NB4 (cell line): ENCODE measurements at regions not wholly inside any gene's neighbourhood (a gene's known extent, or its start where the extent isn't known, plus 50 kb on each side); places are given as distances from the start of the nearest gene placed in this dataset.

Experiments
- DNase-seq: peaks from one replicate; pipeline ENCODE4 v3.0.0; 2010; ENCODE audit warnings: low read depth
- H3K4me3 ChIP-seq: one replicate; pipeline ENCODE4 v1.5.1; 2011; ENCODE audit warnings: mild to moderate bottlenecking, low read depth, low read length, moderate library complexity
- CTCF ChIP-seq: IDR thresholded peaks from one replicate; pipeline ENCODE4 v1.5.1; 2012; ENCODE audit warnings: low read depth, low read length
- MAX ChIP-seq: IDR thresholded peaks from 2 replicates; pipeline ENCODE4 v1.6.1; 2011; ENCODE audit warnings: low read depth, low read length
- MYC ChIP-seq: IDR thresholded peaks from 2 replicates; pipeline ENCODE4 v1.6.1; 2011; ENCODE audit warnings: low read depth, low read length
- POLR2A ChIP-seq: IDR thresholded peaks from 2 replicates; pipeline ENCODE4 v1.6.1; 2011; ENCODE audit warnings: mild to moderate bottlenecking; ENCODE audit not compliant: insufficient read length; ENCODE audit errors: extremely low read depth

GRCh38 chr2:59428940-59429339 is 1124.5 kb downstream of the BCL11A start:
- no peak overlapping the region for H3K4me3 ChIP-seq
- no peak for DNase-seq
- TF ChIP-seq MYC: no peak
- no peak for TF ChIP-seq CTCF
- no peak for TF ChIP-seq POLR2A
- no peak for TF ChIP-seq MAX

- TF ChIP-seq POLR2A: no peak
- TF ChIP-seq CTCF: no peak
- no peak for TF ChIP-seq MYC
- no peak for TF ChIP-seq MAX
- no peak for DNase-seq
- H3K4me3 ChIP-seq: no peak overlapping the region
Measured at GRCh38 chr2:59427980-59428379, 1125.5 kb downstream of the BCL11A start.

- DNase-seq: no peak
- TF ChIP-seq POLR2A (no peak), MAX (no peak), MYC (no peak), CTCF (no peak)
- no peak overlapping the region for H3K4me3 ChIP-seq
Measured at GRCh38 chr2:59425247-59425646, 1128.2 kb downstream of the BCL11A start.

GRCh38 chr2:59413751-59414570 is 1139.5 kb downstream of the BCL11A start:
- TF ChIP-seq MYC: no peak
- no peak for TF ChIP-seq MAX
- TF ChIP-seq CTCF: no peak
- TF ChIP-seq POLR2A: no peak
- no peak overlapping the region for H3K4me3 ChIP-seq
- no peak for DNase-seq

GRCh38 chr2:59399126-59399525 is 1154.3 kb downstream of the BCL11A start:
- no peak for TF ChIP-seq MAX
- no peak for TF ChIP-seq POLR2A
- TF ChIP-seq MYC: no peak
- TF ChIP-seq CTCF: no peak
- DNase-seq: no peak
- no peak overlapping the region for H3K4me3 ChIP-seq

GRCh38 chr2:59398081-59398480 is 1155.4 kb downstream of the BCL11A start:
- no peak overlapping the region for H3K4me3 ChIP-seq
- DNase-seq: peak; percentile 34
- TF ChIP-seq MAX (no peak), POLR2A (no peak), CTCF (no peak), MYC (no peak)
